SK-N-MC (cell line): ENCODE measurements at regions not wholly inside any gene's neighbourhood (a gene's known extent, or its start where the extent isn't known, plus 50 kb on each side); places are given as distances from the start of the nearest gene placed in this dataset.

Experiments
- EZH2 ChIP-seq: fragments of 200-600 bp; sonication (generic); IDR thresholded peaks from one replicate; pipeline ENCODE4 v1.6.1; 2017; ENCODE audit warnings: antibody characterized with exemption
- FOXP2 ChIP-seq: optimal IDR thresholded peaks from 2 replicates; pipeline ENCODE3; 2011; ENCODE audit warnings: mild to moderate bottlenecking, moderate library complexity; ENCODE audit not compliant: insufficient read depth; ENCODE audit errors: extremely low read length, control extremely low read depth
- POLR2AphosphoS5 ChIP-seq: IDR thresholded peaks from 2 replicates; pipeline ENCODE4 v1.6.1; 2012; ENCODE audit warnings: mild to moderate bottlenecking, low read depth, low read length, borderline replicate concordance

GRCh38 chr5:56746553-56747339 lies 68.6 kb upstream of the MAP3K1 start:
- TF ChIP-seq EZH2: no peak
- TF ChIP-seq POLR2AphosphoS5: no peak
- TF ChIP-seq FOXP2: no peak
